Activated CD8-positive, alpha-beta memory T cell treated with anti-CD3 and anti-CD28 coated beads, Interleukin-2, amount 10 ng/mL, durations not matched to agents 7 days and 5 days (primary cell): ENCODE measurements at regions not wholly inside any gene's neighbourhood (a gene's known extent, or its start where the extent isn't known, plus 50 kb on each side); places are given as distances from the start of the nearest gene placed in this dataset.
"Not testable (repeated sequence)": the region's sequence is repeated elsewhere in the genome, so short reads cannot be mapped to it uniquely, and the experiment has no call there.

Experiments
- ATAC-seq: fragments of 150-1000 bp; cut with Tn5 transposase; one replicate; pipeline ENCODE4 v1.10.0; 2021; ENCODE audit warnings: moderate library complexity
- CTCF ChIA-PET: fragments of 350-600 bp; sonication (Branson Sonifier 250); formaldehyde crosslinking; loops from one replicate; lab custom pipeline; 2021; ENCODE audit warnings: antibody characterized with exemption; lab: Charles Lee
- DNase-seq: peaks from one replicate; pipeline ENCODE4 v3.0.0-alpha.2; 2020
- H3K27ac Mint-ChIP-seq: one replicate; pipeline ENCODE4 v1.8.0; 2021; ENCODE audit warnings: mild to moderate bottlenecking, mixed read lengths
- H3K27me3 Mint-ChIP-seq: one replicate; pipeline ENCODE4 v1.8.0; 2021; ENCODE audit warnings: mixed read lengths
- H3K36me3 Mint-ChIP-seq: one replicate; pipeline ENCODE4 v1.8.0; 2021; ENCODE audit warnings: mild to moderate bottlenecking, mixed read lengths
- H3K4me1 Mint-ChIP-seq: one replicate; pipeline ENCODE4 v1.8.0; 2021; ENCODE audit warnings: mixed read lengths
- H3K4me3 Mint-ChIP-seq: one replicate; pipeline ENCODE4 v1.8.0; 2021; ENCODE audit warnings: mild to moderate bottlenecking, moderate library complexity, mixed read lengths
- H3K9me3 Mint-ChIP-seq: one replicate; pipeline ENCODE4 v1.8.0; 2022; ENCODE audit warnings: low read depth, mixed read lengths

- CTCF ChIA-PET = no interaction called here
- DNase-seq (no peak), ATAC-seq (no peak)
- Mint-ChIP-seq H3K4me1 (no peaks in the 10 kb centered on the region), H3K4me3 (no peak overlapping the region), H3K9me3 (peaks cover 1% of the 10 kb centered on the region), H3K27ac (no peak overlapping the region), H3K27me3 (no peaks in the 10 kb centered on the region), H3K36me3 (no peaks in the 10 kb centered on the region)
Observed at GRCh38 chr4:63965875-63966274, 443.4 kb downstream of the TECRL start.

DNA sequence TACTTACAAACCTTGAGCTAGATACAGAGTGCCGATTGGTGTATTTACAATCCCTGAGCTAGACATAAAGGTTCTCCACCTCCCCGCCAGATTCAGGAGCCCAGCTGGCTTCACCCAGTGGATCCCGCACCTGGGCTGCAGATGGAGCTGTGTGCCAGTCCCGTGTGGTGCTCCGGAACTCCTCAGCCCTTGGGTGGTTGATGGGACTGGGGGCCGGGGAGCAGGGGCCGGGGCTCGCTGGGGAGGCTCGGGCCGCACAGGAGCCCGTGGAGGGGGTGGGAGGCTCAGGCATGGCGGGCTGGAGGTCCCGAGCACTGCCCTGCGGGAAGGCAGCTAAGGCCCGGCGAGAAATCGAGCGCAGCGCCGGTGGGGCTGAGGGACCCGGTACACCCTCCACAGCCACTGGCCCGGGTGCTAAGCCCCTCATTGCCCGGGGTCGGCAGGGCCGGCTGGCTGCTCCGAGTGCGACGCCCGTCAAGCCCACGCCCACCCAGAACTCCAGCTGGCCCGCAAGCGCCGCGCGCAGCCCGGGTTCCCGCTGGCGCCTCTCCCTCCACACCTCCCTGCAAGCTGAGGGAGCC, 466.5 kb downstream of the TECRL start:
- ATAC-seq, H3K4me3 Mint-ChIP-seq, H3K27me3 Mint-ChIP-seq, CTCF ChIA-PET, H3K9me3 Mint-ChIP-seq, DNase-seq, H3K27ac Mint-ChIP-seq, H3K36me3 Mint-ChIP-seq, H3K4me1 Mint-ChIP-seq: not testable (repeated sequence)

DNA sequence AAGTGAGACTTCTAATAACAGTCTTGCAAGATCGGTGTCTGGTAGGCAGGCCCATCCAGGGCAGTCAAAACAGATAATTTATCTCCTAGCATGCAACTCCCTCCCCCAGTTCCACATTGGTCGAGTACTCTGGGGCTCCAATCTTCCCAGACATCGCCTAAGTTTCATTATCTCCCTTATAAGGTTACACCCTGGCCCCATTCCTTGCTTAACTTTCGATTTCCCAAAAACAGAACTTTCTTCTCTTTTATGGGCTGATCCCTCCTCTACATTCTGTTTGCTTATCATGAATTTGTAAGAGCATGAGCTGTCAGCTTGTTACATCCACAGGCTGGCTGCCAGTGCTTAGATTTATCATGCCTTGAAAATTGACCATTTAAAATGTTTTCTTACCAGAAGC, 471.3 kb downstream of the TECRL start:
- Mint-ChIP-seq H3K4me3 (no peak overlapping the region), H3K36me3 (no peaks in the 10 kb centered on the region), H3K27ac (no peak overlapping the region), H3K27me3 (no peaks in the 10 kb centered on the region), H3K4me1 (no peaks in the 10 kb centered on the region), H3K9me3 (no peaks in the 10 kb centered on the region)
- DNase-seq = no peak
- CTCF ChIA-PET = no interaction called here
- no peak for ATAC-seq

DNA sequence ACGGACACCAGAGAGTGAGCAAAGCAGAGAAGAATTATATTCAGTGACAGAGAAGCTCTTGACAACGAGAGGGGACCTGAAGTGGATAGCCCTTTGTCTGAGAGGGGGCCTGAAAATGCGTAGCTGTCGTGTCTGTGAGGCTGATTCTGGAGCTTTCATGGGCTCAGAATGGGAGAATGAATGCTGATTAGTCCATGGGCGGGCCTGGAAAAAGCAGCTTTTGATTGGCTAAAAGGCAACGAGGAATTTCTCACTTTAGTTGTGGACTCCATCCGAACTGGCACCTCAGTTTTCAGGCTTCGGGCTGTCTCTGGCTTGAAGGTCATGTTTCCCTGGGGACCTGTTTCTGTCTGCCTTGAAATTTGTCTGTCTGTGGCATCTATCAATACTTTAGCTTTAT, 487.1 kb downstream of the TECRL start:
- no peak for ATAC-seq
- CTCF ChIA-PET = no interaction called here
- Mint-ChIP-seq H3K27me3 (no peaks in the 10 kb centered on the region), H3K27ac (no peak overlapping the region), H3K9me3 (peaks cover 4% of the 10 kb centered on the region), H3K4me1 (no peaks in the 10 kb centered on the region), H3K4me3 (no peak overlapping the region), H3K36me3 (no peaks in the 10 kb centered on the region)
- DNase-seq = no peak

GRCh38 chr4:63921561-63921960, 487.7 kb downstream of the TECRL start:
- Mint-ChIP-seq H3K4me1 (no peaks in the 10 kb centered on the region), H3K36me3 (no peaks in the 10 kb centered on the region), H3K27ac (no peak overlapping the region), H3K27me3 (no peaks in the 10 kb centered on the region), H3K9me3 (peaks cover 4% of the 10 kb centered on the region), H3K4me3 (no peak overlapping the region)
- DNase-seq = no peak
- CTCF ChIA-PET = no interaction called here
- ATAC-seq = no peak

- Mint-ChIP-seq H3K9me3 (peaks cover 2% of the 10 kb centered on the region), H3K4me1 (no peaks in the 10 kb centered on the region), H3K27me3 (no peaks in the 10 kb centered on the region), H3K4me3 (no peak overlapping the region), H3K27ac (no peak overlapping the region), H3K36me3 (no peaks in the 10 kb centered on the region)
- ATAC-seq (no peak), DNase-seq (no peak)
- CTCF ChIA-PET = no interaction called here
Observed at GRCh38 chr4:63919636-63920365, 489.4 kb downstream of the TECRL start.

DNA sequence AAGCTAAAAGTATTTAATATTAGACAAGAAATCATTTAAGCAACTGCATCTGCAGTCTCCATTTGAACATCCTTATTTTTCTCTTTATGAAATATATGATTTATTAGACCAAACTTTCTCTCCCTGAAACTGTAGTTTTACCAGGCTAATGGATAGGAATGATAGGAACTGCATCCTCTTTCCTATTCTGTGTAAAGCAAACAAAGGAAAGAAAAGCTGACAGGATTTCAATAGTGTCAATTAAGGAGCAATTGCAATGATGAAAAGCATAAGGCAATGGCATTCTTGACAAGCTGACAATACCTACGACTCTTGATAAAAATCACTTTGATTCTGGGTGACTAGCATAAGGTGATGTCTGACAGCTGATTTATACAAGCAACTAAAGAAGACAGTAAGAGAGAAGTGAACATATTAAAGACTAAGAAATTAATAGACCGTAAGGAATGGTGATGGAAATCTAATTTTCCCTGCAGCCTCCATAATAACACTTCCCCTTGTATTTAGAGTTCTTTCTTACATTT, 502.5 kb downstream of the TECRL start:
- H3K27ac Mint-ChIP-seq = no peak overlapping the region
- no peaks in the 10 kb centered on the region for H3K27me3 Mint-ChIP-seq
- CTCF ChIA-PET = no interaction called here
- DNase-seq (no peak), ATAC-seq (no peak)
- H3K4me3 Mint-ChIP-seq = no peak overlapping the region
- H3K9me3 Mint-ChIP-seq = peaks cover 7% of the 10 kb centered on the region
- no peaks in the 10 kb centered on the region for H3K4me1 Mint-ChIP-seq
- no peaks in the 10 kb centered on the region for H3K36me3 Mint-ChIP-seq

DNA sequence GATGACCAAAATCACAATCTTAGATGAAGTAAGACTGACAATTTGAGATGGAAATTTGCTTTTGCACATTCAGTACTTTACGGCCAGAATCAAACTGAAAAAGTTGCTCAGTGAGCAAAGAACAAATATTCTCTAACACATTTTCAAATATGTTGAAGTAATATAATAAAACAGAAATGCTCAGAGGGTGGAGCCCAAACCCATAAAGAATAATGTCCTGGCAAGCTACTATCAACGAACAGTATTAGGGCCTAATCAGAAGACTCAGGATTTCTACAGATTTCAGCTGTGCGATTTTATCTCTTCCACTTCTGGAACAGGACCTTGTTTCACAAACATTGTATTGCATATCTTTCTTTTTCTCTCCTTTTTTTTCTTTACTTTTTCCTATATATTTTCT, 505.0 kb downstream of the TECRL start:
- Mint-ChIP-seq H3K36me3 (no peaks in the 10 kb centered on the region), H3K27ac (no peak overlapping the region), H3K4me3 (no peak overlapping the region), H3K9me3 (peaks cover 11% of the 10 kb centered on the region), H3K27me3 (no peaks in the 10 kb centered on the region), H3K4me1 (no peaks in the 10 kb centered on the region)
- ATAC-seq (no peak), DNase-seq (no peak)
- CTCF ChIA-PET = no interaction called here

DNA sequence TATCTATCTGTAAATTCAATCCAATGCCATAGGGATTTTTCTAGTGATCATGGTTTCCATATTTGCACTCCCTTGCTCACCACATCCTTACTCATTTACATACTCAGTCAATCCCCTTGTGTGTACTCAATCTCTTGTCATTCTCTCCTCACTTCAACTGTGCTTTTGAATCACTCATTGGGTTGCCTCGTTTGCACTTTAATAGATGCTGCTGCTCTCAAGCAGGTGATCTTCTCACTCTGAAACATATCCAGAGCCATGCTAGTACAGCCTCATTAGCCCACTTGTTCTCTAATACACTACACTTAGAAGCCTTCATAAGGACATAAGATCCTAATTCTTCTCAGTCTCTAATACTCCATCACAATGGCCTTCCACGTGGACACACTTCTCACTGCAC, 507.9 kb downstream of the TECRL start:
- Mint-ChIP-seq H3K27me3 (no peaks in the 10 kb centered on the region), H3K4me3 (no peak overlapping the region), H3K27ac (no peak overlapping the region), H3K9me3 (peaks cover 14% of the 10 kb centered on the region), H3K36me3 (no peaks in the 10 kb centered on the region), H3K4me1 (no peaks in the 10 kb centered on the region)
- CTCF ChIA-PET = no interaction called here
- DNase-seq (no peak), ATAC-seq (no peak)

DNA sequence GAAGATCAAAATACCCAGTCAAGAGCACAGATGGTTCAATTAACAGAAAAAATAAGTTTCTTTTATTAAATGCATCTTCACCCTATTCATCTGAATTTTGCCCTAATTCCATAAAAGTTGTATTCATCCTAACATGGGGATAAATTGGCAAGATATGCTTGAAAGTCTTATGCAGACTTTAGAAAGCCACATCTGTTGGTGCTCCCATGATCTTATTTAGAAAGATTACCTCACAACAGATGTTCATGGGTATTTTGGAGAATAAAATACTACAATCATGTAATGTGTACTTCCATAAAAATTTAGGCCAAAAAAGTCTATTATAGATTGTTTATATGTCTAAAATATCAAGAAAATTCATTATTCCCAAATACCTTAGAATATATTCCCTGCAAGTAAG, 510.3 kb downstream of the TECRL start:
- no peaks in the 10 kb centered on the region for H3K27me3 Mint-ChIP-seq
- no peak overlapping the region for H3K4me3 Mint-ChIP-seq
- H3K27ac Mint-ChIP-seq = no peak overlapping the region
- ATAC-seq = no peak
- no peaks in the 10 kb centered on the region for H3K36me3 Mint-ChIP-seq
- no peaks in the 10 kb centered on the region for H3K4me1 Mint-ChIP-seq
- CTCF ChIA-PET = no interaction called here
- peaks cover 12% of the 10 kb centered on the region for H3K9me3 Mint-ChIP-seq
- no peak for DNase-seq

- ATAC-seq (no peak), DNase-seq (no peak)
- CTCF ChIA-PET = no interaction called here
- H3K27me3 Mint-ChIP-seq = no peaks in the 10 kb centered on the region
- H3K9me3 Mint-ChIP-seq = peaks cover 9% of the 10 kb centered on the region
- H3K27ac Mint-ChIP-seq = no peak overlapping the region
- no peaks in the 10 kb centered on the region for H3K4me1 Mint-ChIP-seq
- H3K4me3 Mint-ChIP-seq = no peak overlapping the region
- no peaks in the 10 kb centered on the region for H3K36me3 Mint-ChIP-seq
Observed at GRCh38 chr4:63894161-63894560, 515.1 kb downstream of the TECRL start.

DNA sequence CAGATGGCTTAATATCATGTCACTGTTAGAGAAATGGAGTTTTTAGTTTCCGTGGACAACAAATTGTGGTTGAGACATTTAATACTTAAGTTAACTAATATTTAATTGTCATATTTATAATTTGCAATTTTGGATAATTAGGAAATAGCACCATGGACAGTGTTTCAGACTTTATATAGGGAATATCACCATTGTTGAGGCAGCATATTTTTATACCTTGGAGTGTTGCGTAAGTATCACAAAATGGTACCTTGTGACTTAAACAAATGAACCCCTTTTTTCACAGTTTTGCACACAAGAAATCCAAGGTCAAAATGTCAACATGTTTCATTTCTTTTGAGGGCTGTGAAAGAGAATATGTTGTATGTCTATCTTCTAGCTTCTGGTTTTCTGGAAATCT, 539.9 kb downstream of the TECRL start:
- CTCF ChIA-PET = no interaction called here

DNA sequence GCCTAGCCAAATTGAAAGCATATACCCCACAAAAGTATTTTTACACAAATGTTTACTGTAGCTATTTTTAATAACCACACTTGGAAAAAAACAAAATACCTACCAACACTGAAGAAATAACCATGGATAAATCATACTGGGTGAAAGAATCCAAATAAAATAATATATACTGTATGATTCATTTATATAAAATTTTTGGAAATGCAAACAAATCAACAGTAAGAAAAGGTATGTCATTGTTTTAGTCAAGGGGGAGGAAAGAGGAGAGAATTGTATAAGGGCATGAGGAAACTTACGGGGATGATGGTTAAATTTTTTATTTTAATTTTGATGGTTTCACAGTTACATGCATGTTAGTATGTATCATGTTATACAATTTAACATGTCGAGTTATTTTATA, 557.8 kb downstream of the TECRL start:
- H3K36me3 Mint-ChIP-seq = no peaks in the 10 kb centered on the region
- ATAC-seq = no peak
- no peak overlapping the region for H3K27ac Mint-ChIP-seq
- CTCF ChIA-PET = no interaction called here
- no peak overlapping the region for H3K4me3 Mint-ChIP-seq
- no peak for DNase-seq
- H3K9me3 Mint-ChIP-seq = no peaks in the 10 kb centered on the region
- no peaks in the 10 kb centered on the region for H3K4me1 Mint-ChIP-seq
- no peaks in the 10 kb centered on the region for H3K27me3 Mint-ChIP-seq

More for the DNA sequence above, 539.9 kb downstream of the TECRL start:
- no peak overlapping the region for H3K4me3 Mint-ChIP-seq
- no peaks in the 10 kb centered on the region for H3K4me1 Mint-ChIP-seq
- no peaks in the 10 kb centered on the region for H3K36me3 Mint-ChIP-seq
- H3K27me3 Mint-ChIP-seq = no peaks in the 10 kb centered on the region
- H3K9me3 Mint-ChIP-seq = peaks cover 2% of the 10 kb centered on the region
- DNase-seq (no peak), ATAC-seq (no peak)
- H3K27ac Mint-ChIP-seq = no peak overlapping the region

- no peaks in the 10 kb centered on the region for H3K4me1 Mint-ChIP-seq
Observed at GRCh38 chr4:63841266-63841665, 568.0 kb downstream of the TECRL start.

More at GRCh38 chr4:63841266-63841665, 568.0 kb downstream of the TECRL start:
- no peaks in the 10 kb centered on the region for H3K36me3 Mint-ChIP-seq
- DNase-seq = no peak
- H3K27ac Mint-ChIP-seq = no peak overlapping the region
- no peak for ATAC-seq
- H3K4me3 Mint-ChIP-seq = no peak overlapping the region
- CTCF ChIA-PET = no interaction called here
- no peaks in the 10 kb centered on the region for H3K27me3 Mint-ChIP-seq
- H3K9me3 Mint-ChIP-seq = peaks cover 6% of the 10 kb centered on the region
